Body of pancreas (tissue), 4 donors: ENCODE measurements at regions not wholly inside any gene's neighbourhood (a gene's known extent, or its start where the extent isn't known, plus 50 kb on each side); places are given as distances from the start of the nearest gene placed in this dataset.

ENCODE experiments used
- POLR2A ChIP-seq, 3 donors: fragments of 450-650 bp; IDR thresholded peaks; one replicate each; pipeline ENCODE4 v1.6.1; 2016; ENCODE audit warnings: antibody characterized with exemption in 3 of 3, mild to moderate bottlenecking in 2 of 3
- TF ChIP-seq, protein P1 (sequence below), 7 experiments: fragments of 450-650 bp in 4 of 7; fragments of 200-600 bp in 3 of 7; sonication (generic) in 3 of 7; IDR thresholded peaks; one replicate each; pipeline ENCODE4 v1.5.1; 2016 to 2019; ENCODE audit warnings: antibody characterized with exemption in 7 of 7

DNA sequence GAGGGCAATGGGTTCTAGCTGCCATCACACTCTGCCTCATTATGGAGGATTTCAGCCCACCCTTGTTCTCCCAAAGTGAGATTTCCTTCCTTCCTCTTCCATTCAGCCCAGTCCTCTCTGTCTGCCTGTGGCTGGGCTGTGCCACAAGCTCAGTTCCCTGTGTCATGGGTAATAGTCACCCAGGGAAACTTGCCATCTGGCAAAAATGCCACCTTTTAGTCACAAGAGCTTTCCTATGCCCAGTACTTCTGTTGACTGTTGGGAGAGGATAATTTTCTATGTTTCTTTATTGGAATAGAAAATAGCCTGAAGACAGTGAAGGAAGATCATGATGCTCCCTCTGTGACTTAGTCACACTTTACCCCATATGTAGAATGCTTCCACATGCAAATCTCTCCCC, 71.4 kb downstream of the TLR4 start:
- TF ChIP-seq, protein P1, sequence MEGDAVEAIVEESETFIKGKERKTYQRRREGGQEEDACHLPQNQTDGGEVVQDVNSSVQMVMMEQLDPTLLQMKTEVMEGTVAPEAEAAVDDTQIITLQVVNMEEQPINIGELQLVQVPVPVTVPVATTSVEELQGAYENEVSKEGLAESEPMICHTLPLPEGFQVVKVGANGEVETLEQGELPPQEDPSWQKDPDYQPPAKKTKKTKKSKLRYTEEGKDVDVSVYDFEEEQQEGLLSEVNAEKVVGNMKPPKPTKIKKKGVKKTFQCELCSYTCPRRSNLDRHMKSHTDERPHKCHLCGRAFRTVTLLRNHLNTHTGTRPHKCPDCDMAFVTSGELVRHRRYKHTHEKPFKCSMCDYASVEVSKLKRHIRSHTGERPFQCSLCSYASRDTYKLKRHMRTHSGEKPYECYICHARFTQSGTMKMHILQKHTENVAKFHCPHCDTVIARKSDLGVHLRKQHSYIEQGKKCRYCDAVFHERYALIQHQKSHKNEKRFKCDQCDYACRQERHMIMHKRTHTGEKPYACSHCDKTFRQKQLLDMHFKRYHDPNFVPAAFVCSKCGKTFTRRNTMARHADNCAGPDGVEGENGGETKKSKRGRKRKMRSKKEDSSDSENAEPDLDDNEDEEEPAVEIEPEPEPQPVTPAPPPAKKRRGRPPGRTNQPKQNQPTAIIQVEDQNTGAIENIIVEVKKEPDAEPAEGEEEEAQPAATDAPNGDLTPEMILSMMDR (IDR thresholded peaks at IDR 0.05), result no peak
- TF ChIP-seq POLR2A (IDR thresholded peaks at IDR 0.05), result no peak
